GM10248 (cell line): ENCODE measurements at regions not wholly inside any gene's neighbourhood (a gene's known extent, or its start where the extent isn't known, plus 50 kb on each side); places are given as distances from the start of the nearest gene placed in this dataset.

Source experiments
- CTCF ChIA-PET: fragments of 300-600 bp; sonication (Branson Sonifier 250); formaldehyde crosslinking; extraction: SDS; loops from one replicate; lab custom pipeline; 2021; ENCODE audit warnings: antibody characterized with exemption; lab: Yijun Ruan, JAX
- POLR2A ChIA-PET: fragments of 350-650 bp; sonication (Branson Sonifier 250); formaldehyde crosslinking; extraction: SDS; loops from one replicate; lab custom pipeline; 2020; ENCODE audit warnings: antibody characterized with exemption; lab: Yijun Ruan, JAX
- DNase-seq: peaks from one replicate; pipeline ENCODE4 v3.0.0; 2012; ENCODE audit errors: extremely low spot score
- CTCF ChIP-seq: IDR thresholded peaks from 2 replicates; pipeline ENCODE4 v1.5.1; 2012; ENCODE audit warnings: mild to moderate bottlenecking, low read depth; ENCODE audit errors: extremely low read depth, missing control alignments, control extremely low read depth

DNA sequence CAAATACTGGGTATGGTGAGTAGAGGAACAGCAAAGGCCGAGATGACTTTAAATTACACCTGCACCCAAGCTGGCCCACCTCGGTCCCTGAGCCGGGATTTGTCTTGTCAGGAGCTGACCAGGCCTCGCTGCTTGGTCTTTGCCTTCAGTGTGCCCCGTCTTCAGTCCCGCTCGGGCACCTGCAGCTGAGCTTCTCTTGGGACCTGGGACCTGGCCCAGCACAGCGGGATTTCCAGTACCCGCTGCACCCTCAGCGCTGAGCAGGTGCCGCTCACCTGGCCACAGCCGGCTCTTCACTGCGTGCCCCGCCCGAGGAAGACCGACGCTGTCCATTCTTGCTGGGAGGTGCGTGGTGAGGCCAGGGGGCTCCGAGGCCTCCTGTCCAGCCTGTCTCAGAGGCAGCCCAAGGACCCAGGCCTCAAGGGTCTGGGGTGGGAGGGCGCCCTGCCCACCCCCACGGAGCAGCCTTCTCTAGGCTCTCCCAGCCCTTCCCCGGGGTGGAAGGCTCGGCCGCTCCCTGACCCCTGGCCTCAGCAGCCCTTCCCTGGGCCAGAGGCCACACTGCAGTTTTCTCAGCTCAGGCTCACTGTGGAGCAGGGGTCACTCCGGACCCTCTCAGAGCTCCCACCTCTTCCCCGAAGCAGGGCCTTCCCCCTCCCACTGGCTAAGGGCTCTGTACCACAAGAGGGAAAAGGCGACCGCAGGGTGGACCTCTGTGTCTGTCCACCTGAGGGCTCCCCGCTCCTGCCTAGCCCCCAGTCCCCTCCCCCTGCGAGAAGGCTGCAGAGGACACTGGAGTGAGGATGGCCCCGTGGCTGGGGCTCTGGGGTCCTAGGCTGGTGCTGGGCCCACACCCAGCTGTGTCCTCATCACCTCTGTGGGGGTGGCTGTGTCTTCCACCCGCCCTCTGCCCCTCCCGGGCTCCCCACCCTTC lies 119.3 kb downstream of the RNASET2 start:
- no peak for DNase-seq
- CTCF ChIA-PET = no interaction called here
- no peak for TF ChIP-seq CTCF
- POLR2A ChIA-PET = no interaction called here

- CTCF ChIA-PET = no interaction called here
- TF ChIP-seq CTCF = no peak
Observed at GRCh38 chr6:166834049-166834448, 122.3 kb downstream of the RNASET2 start.

GRCh38 chr6:166830891-166831363 lies 125.4 kb downstream of the RNASET2 start:
- TF ChIP-seq CTCF = no peak
- ChIA-PET CTCF (interaction anchor here (1.0 kb wide), 1 partner anchor 159 kb away, joined by 3 read pairs; no protein-coding TSS in a partner anchor), POLR2A (no interaction called here)
- no peak for DNase-seq

More at GRCh38 chr6:166834049-166834448, 122.3 kb downstream of the RNASET2 start:
- POLR2A ChIA-PET = no interaction called here
- no peak for DNase-seq

DNA sequence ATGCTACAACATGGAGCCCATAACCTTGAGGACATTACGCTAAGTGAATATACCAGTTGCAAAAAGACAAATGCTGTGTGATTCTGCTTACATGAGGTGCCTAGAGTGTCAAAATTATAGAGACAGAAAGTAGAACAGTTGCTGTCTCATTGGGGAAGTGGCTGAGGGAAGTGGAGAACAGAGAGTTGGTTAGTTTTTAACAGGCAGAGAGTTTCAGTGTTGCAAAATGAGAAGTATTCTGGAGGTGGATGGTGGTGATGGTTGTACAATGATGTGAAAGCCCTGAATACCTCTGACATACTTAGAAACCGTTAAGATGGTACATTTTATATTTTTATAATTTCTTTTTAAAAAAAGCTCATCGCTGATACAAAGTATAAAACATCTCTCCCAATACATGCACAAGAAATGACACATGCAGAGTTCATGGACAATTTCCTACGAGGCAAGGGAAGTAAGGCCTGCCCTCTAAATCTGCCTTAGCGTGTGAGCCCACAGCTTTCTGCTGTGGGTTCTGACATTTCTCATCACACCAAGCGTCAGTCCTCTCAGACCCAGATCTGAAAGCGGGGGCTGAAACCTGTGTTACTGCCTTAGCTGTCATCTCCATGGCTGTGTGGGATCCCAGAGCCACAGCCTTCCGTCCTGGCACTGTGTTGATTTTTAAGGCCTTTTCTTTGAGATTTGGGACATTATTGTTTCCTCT lies 126.0 kb downstream of the RNASET2 start:
- TF ChIP-seq CTCF = no peak
- ChIA-PET CTCF (interaction anchor here (0.6 to 1.0 kb wide), 2 partner anchors 121 to 160 kb away, joined by 3 read pairs; no protein-coding TSS in a partner anchor), POLR2A (no interaction called here)
- peak; percentile 80 for DNase-seq

DNA sequence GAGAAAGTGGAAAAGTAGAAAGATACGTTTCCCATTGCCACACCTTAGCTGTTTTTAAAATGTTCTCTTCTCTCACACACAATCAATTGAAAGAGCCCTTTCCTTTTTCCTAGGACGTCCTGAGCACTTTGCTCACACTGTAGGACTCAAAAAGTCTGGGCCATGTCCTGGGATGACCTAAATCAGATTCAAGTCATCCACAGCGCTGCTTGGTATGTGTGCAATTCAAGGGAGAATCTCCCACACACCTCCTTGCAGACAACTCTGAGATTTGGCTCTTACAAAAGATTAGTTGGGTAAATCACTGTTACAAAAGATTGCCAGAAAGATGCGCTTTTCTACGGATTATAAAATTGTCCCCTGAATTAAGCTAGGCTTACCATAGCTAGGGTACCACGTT lies 130.1 kb downstream of the RNASET2 start:
- CTCF ChIA-PET = no interaction called here
- DNase-seq = no peak
- POLR2A ChIA-PET = no interaction called here
- TF ChIP-seq CTCF = no peak

- ChIA-PET POLR2A (no interaction called here), CTCF (interaction anchor here (1.0 kb wide), 1 partner anchor 27 kb away, joined by 3 read pairs; no protein-coding TSS in a partner anchor)
- no peak for TF ChIP-seq CTCF
- DNase-seq = no peak
Observed at GRCh38 chr6:166825553-166826145, 130.7 kb downstream of the RNASET2 start.
